Caco-2 (cell line): ENCODE measurements at regions not wholly inside any gene's neighbourhood (a gene's known extent, or its start where the extent isn't known, plus 50 kb on each side); places are given as distances from the start of the nearest gene placed in this dataset.
"Not testable (repeated sequence)": the region's sequence is repeated elsewhere in the genome, so short reads cannot be mapped to it uniquely, and the experiment has no call there.

ENCODE experiments used
- BruUV-seq: library from RNA; stranded (reverse); fragments of 400-500 nt; replicated peaks from 2 replicates; lab custom pipeline; 2021; lab: Mats Ljungman, UMichigan
- CTCF ChIA-PET: fragments of 300-600 bp; sonication (Branson Sonifier 250); formaldehyde crosslinking; loops from one replicate; lab custom pipeline; 2022; ENCODE audit warnings: antibody characterized with exemption; lab: Charles Lee
- POLR2A ChIA-PET: fragments of 300-600 bp; sonication (Branson Sonifier 250); formaldehyde crosslinking; loops from one replicate; lab custom pipeline; 2022; ENCODE audit warnings: antibody characterized with exemption; lab: Charles Lee
- DNase-seq, 2 experiments: peaks; one replicate each; pipeline versions ENCODE4 v3.0.0 to v3.0.0-alpha.2; 2020 to 2022
- H3K27me3 ChIP-seq: replicated peaks from 2 replicates; pipeline ENCODE4 v1.6.0; 2011; ENCODE audit warnings: low read length; ENCODE audit not compliant: control insufficient read depth, insufficient read depth
- H3K36me3 ChIP-seq: 2 replicates; pipeline ENCODE4 v1.5.1; 2011; ENCODE audit warnings: low read length; ENCODE audit not compliant: control insufficient read depth, insufficient read depth
- H3K4me1 ChIP-seq: fragments of 250-450 bp; sonication (Bioruptor Pico); 2 replicates; pipeline ENCODE4 v1.5.1; 2020; ENCODE audit warnings: mild to moderate bottlenecking
- H3K4me3 ChIP-seq: 2 replicates; pipeline ENCODE4 v1.5.1; 2011; ENCODE audit warnings: low read depth, mild to moderate bottlenecking, control low read depth, low read length
- H3K9me3 ChIP-seq: fragments of 250-450 bp; sonication (Bioruptor Pico); 2 replicates; pipeline ENCODE4 v1.5.1; 2020; ENCODE audit warnings: mild to moderate bottlenecking, moderate library complexity
- H3K27ac Mint-ChIP-seq: one replicate; pipeline ENCODE4 v1.8.0; 2022; ENCODE audit warnings: mixed read lengths; ENCODE audit not compliant: unreplicated experiment
- H3K27me3 Mint-ChIP-seq: one replicate; pipeline ENCODE4 v1.8.0; 2022; ENCODE audit warnings: mixed read lengths; ENCODE audit not compliant: insufficient read depth, unreplicated experiment
- H3K36me3 Mint-ChIP-seq: one replicate; pipeline ENCODE4 v1.8.0; 2022; ENCODE audit warnings: mild to moderate bottlenecking, mixed read lengths; ENCODE audit not compliant: insufficient read depth, unreplicated experiment
- H3K4me1 Mint-ChIP-seq: one replicate; pipeline ENCODE4 v1.8.0; 2022; ENCODE audit warnings: low read depth, mixed read lengths; ENCODE audit not compliant: unreplicated experiment
- H3K4me3 Mint-ChIP-seq: one replicate; pipeline ENCODE4 v1.8.0; 2022; ENCODE audit warnings: mild to moderate bottlenecking, moderate library complexity, mixed read lengths; ENCODE audit not compliant: unreplicated experiment
- H3K9me3 Mint-ChIP-seq: one replicate; pipeline ENCODE4 v1.8.0; 2022; ENCODE audit warnings: mixed read lengths; ENCODE audit not compliant: unreplicated experiment
- intact Hi-C: fragments of 100-400 bp; cut with micrococcal nuclease; formaldehyde crosslinking; loops from one replicate; pipeline ENCODE4 v1.10.0; 2022; ENCODE audit not compliant: unreplicated experiment
- TF ChIP-seq, protein P1 (sequence below), 2 experiments: fragments of 200-600 bp in 1 of 2; IDR thresholded peaks; 1 replicate in 1 of 2; 2 replicates in 1 of 2; pipeline versions ENCODE4 v1.5.1 to v1.8.0; 2011 to 2022; ENCODE audit warnings: antibody characterized with exemption in 1 of 2, control low read depth in 1 of 2, inconsistent platforms in 1 of 2, low read depth in 1 of 2, low read length in 1 of 2, mild to moderate bottlenecking in 1 of 2, moderate library complexity in 1 of 2; ENCODE audit not compliant: insufficient read depth in 1 of 2, severe bottlenecking in 1 of 2, unreplicated experiment in 1 of 2

- ChIA-PET POLR2A (no interaction called here), CTCF (no interaction called here)
- Histone ChIP-seq H3K9me3 (peaks cover 15% of the 10 kb centered on the region), H3K27me3 (no peaks in the 10 kb centered on the region; the same call in 1 of the 2 replicates), H3K36me3 (no peaks in the 10 kb centered on the region; the same call in 1 of the 2 replicates), H3K4me3 (no peak overlapping the region), H3K4me1 (no peaks in the 10 kb centered on the region)
- H3K36me3 Mint-ChIP-seq: no peaks in the 10 kb centered on the region
- H3K27ac Mint-ChIP-seq: no peak overlapping the region
- TF ChIP-seq, protein P1, sequence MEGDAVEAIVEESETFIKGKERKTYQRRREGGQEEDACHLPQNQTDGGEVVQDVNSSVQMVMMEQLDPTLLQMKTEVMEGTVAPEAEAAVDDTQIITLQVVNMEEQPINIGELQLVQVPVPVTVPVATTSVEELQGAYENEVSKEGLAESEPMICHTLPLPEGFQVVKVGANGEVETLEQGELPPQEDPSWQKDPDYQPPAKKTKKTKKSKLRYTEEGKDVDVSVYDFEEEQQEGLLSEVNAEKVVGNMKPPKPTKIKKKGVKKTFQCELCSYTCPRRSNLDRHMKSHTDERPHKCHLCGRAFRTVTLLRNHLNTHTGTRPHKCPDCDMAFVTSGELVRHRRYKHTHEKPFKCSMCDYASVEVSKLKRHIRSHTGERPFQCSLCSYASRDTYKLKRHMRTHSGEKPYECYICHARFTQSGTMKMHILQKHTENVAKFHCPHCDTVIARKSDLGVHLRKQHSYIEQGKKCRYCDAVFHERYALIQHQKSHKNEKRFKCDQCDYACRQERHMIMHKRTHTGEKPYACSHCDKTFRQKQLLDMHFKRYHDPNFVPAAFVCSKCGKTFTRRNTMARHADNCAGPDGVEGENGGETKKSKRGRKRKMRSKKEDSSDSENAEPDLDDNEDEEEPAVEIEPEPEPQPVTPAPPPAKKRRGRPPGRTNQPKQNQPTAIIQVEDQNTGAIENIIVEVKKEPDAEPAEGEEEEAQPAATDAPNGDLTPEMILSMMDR (IDR thresholded peaks at IDR 0.05; ENCODE audit: insufficient read depth in 1 of 2, low read depth in 1 of 2, low read length in 1 of 2, severe bottlenecking in 1 of 2, unreplicated experiment in 1 of 2): no peak
- H3K4me3 Mint-ChIP-seq: no peak overlapping the region
- H3K4me1 Mint-ChIP-seq: peaks cover 11% of the 10 kb centered on the region
- BruUV-seq: no TSS peak
- intact Hi-C loops: no loop called here
- no peaks in the 10 kb centered on the region for H3K27me3 Mint-ChIP-seq
- no peak for DNase-seq
- peaks cover 22% of the 10 kb centered on the region for H3K9me3 Mint-ChIP-seq
Measured at GRCh38 chr2:174675615-174676014, 78.0 kb upstream of the WIPF1 start.

GRCh38 chr2:174673876-174674275 is 76.3 kb upstream of the WIPF1 start:
- no TSS peak for BruUV-seq
- peaks cover 15% of the 10 kb centered on the region for H3K9me3 ChIP-seq
- H3K9me3 Mint-ChIP-seq: peaks cover 22% of the 10 kb centered on the region
- H3K27me3 Mint-ChIP-seq: no peaks in the 10 kb centered on the region
- no peaks in the 10 kb centered on the region for H3K4me1 ChIP-seq
- H3K36me3 ChIP-seq: no peaks in the 10 kb centered on the region; the same call in 1 of the 2 replicates
- intact Hi-C loops: no loop called here
- ChIA-PET POLR2A (no interaction called here), CTCF (no interaction called here)
- no peak for DNase-seq
- peaks cover 11% of the 10 kb centered on the region for H3K4me1 Mint-ChIP-seq
- no peak overlapping the region for H3K27ac Mint-ChIP-seq
- no peaks in the 10 kb centered on the region; the same call in 1 of the 2 replicates for H3K27me3 ChIP-seq
- no peak overlapping the region for H3K4me3 ChIP-seq
- no peaks in the 10 kb centered on the region for H3K36me3 Mint-ChIP-seq
- no peak overlapping the region for H3K4me3 Mint-ChIP-seq
- TF ChIP-seq, protein P1 (IDR thresholded peaks at IDR 0.05; ENCODE audit: insufficient read depth in 1 of 2, low read depth in 1 of 2, low read length in 1 of 2, severe bottlenecking in 1 of 2, unreplicated experiment in 1 of 2): no peak

DNA sequence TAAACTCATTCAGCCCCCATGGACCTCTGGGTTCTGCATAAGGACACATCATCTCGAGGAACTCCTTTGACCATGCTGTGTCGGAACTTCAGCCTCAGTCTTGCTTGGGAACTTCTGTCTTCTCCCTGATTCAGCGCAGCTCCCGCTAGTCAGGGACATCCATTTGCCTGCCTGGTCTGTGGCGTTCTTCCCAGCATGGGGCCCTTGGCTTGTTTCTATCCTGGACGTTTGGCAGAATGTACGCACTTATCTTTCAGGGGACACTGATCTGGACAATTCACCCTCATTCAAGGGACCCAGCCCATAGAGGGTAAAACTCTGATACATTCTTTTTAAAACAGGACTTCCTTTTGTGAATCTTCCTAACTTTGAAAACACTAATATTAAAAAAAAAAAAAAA is 75.8 kb upstream of the WIPF1 start:
- ChIA-PET CTCF (no interaction called here), POLR2A (no interaction called here)
- no TSS peak for BruUV-seq
- no peaks in the 10 kb centered on the region; the same call in 1 of the 2 replicates for H3K27me3 ChIP-seq
- DNase-seq: no peak
- Mint-ChIP-seq H3K36me3 (no peaks in the 10 kb centered on the region), H3K4me3 (no peak overlapping the region), H3K9me3 (peaks cover 22% of the 10 kb centered on the region), H3K27me3 (no peaks in the 10 kb centered on the region), H3K4me1 (peaks cover 9% of the 10 kb centered on the region), H3K27ac (no peak overlapping the region)
- H3K9me3 ChIP-seq: peaks cover 15% of the 10 kb centered on the region
- intact Hi-C loops: no loop called here
- H3K4me3 ChIP-seq: no peak overlapping the region
- H3K4me1 ChIP-seq: no peaks in the 10 kb centered on the region
- no peaks in the 10 kb centered on the region; the same call in 1 of the 2 replicates for H3K36me3 ChIP-seq
- TF ChIP-seq, protein P1 (IDR thresholded peaks at IDR 0.05; ENCODE audit: insufficient read depth in 1 of 2, low read depth in 1 of 2, low read length in 1 of 2, severe bottlenecking in 1 of 2, unreplicated experiment in 1 of 2): no peak

GRCh38 chr2:174671532-174671931 is 73.9 kb upstream of the WIPF1 start:
- POLR2A ChIA-PET, H3K4me1 Mint-ChIP-seq, H3K4me1 ChIP-seq, DNase-seq, H3K27me3 Mint-ChIP-seq, CTCF ChIA-PET, H3K36me3 Mint-ChIP-seq, H3K27me3 ChIP-seq, BruUV-seq, H3K4me3 ChIP-seq, intact Hi-C loops, H3K27ac Mint-ChIP-seq, H3K36me3 ChIP-seq, H3K4me3 Mint-ChIP-seq: not testable (repeated sequence)
- H3K9me3 ChIP-seq: peaks cover 15% of the 10 kb centered on the region
- H3K9me3 Mint-ChIP-seq: peaks cover 22% of the 10 kb centered on the region
